KOPT-K1 (cell line): ENCODE measurements at regions not wholly inside any gene's neighbourhood (a gene's known extent, or its start where the extent isn't known, plus 50 kb on each side); places are given as distances from the start of the nearest gene placed in this dataset.
"Not testable (repeated sequence)": the region's sequence is repeated elsewhere in the genome, so short reads cannot be mapped to it uniquely, and the experiment has no call there.

Experiments used
- H3K27ac ChIP-seq: fragments of 200-600 bp; sonication (generic); 2 replicates; pipeline ENCODE4 v1.5.1; 2016; ENCODE audit warnings: antibody characterized with exemption, mild to moderate bottlenecking, low read depth, low read length; ENCODE audit not compliant: poor library complexity, severe bottlenecking
- H3K36me3 ChIP-seq: fragments of 200-600 bp; sonication (generic); 2 replicates; pipeline ENCODE4 v1.5.1; 2017; ENCODE audit warnings: antibody characterized with exemption, mild to moderate bottlenecking, low read length, moderate library complexity; ENCODE audit not compliant: insufficient read depth
- H3K9me3 ChIP-seq: fragments of 200-600 bp; sonication (generic); 2 replicates; pipeline ENCODE4 v1.5.1; 2017; ENCODE audit warnings: antibody characterized with exemption, low read length, mild to moderate bottlenecking; ENCODE audit not compliant: insufficient read depth, poor library complexity, severe bottlenecking

DNA sequence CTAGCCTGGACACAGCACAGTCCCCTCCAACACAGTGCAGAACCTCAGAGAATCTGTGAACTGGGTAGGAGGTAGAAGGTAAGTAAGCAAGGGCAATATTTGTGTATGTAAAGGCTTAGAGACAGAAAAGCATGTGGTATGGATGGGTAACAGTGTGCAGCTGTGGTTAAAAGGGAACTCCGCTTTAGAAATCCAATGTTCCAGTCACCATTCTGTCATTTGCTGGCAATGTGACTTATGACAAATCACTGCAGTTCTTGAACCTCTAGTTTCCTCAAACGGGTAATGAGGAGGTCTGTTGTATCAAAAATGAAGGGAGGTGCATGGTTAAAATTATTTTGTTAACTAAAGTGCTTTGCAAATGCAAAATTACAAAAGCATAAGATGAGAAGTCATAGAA, 125.5 kb upstream of the IFNE start:
- Histone ChIP-seq H3K9me3 (no peaks in the 10 kb centered on the region), H3K36me3 (no peaks in the 10 kb centered on the region), H3K27ac (no peak overlapping the region)

DNA sequence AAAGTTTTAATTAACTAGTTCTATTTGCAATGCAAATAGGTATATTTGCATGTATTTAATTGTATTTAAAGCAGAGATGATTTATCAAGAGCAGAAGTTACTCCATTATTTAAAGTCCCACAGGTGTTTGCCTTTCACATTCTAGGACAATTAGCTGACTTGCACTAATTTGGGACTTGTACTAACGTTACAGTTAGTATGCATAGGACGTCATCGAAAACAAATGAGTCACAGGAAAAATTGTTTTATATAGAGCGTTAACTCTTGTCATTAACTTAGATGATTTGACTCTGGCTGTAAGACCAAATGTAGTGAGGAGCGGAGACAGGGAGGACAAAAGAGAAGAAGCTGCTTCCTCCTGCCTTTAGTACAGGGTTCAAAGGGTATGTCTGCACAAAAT, 126.1 kb upstream of the IFNE start:
- Histone ChIP-seq H3K36me3 (no peaks in the 10 kb centered on the region), H3K9me3 (no peaks in the 10 kb centered on the region), H3K27ac (no peak overlapping the region)

DNA sequence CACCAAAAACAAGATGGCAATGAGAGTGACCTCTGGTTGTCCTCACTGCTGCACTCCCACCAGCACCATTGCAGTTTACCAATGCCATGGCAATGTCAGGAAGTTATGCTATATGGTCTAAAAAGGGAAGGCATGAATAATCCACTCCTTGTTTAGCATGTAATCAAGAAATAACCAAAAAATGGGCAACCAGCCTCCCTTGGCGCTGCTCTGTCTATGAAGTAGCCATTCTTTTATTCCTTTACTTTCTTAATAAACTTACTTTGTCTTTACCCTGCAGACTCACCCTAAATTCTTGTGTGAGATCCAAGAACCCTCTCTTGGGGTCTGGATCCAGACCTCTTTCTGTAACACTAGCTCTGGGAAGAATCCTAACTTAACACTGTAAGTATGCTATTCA, 127.4 kb upstream of the IFNE start:
- Histone ChIP-seq H3K9me3 (no peaks in the 10 kb centered on the region), H3K36me3 (no peaks in the 10 kb centered on the region), H3K27ac (no peak overlapping the region)

DNA sequence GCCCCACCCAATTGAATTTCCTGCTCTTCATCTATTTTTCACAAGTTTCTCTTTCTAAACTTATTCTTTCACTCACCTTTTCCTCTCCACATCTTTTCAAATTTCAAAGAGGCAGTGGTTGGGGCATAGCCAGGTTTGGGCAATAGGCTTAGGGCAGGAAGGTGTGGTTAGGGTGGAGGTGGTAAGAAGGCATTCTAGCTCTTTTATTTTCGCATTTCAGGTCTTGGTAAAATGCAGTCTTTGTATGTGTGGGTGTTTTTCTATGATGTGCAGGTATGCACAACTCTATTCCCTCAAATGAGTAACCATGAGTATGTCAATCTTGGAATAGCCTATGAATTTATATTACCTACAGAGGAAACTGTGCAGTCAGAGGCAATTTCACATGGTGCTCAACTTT, 129.8 kb upstream of the IFNE start:
- Histone ChIP-seq H3K36me3 (no peaks in the 10 kb centered on the region), H3K9me3 (no peaks in the 10 kb centered on the region), H3K27ac (no peak overlapping the region)

DNA sequence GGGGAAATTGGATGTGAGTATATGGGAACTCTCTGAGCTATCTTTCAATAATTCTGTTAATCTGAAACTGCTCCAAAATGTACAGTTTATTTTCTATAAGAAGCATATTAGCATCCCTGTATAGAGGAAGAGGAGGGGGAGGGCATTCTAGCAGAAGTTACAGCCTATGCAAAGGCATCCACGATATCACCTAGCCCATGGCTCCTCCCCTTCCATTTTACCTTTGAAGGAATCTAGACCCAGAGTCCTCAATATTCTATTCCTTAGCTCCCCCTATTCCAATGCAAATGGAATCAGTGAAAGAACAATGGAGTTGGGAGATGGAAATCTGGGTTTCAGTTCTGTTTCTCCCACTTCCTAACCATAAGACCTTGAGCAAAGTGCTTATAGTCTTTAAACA, 132.9 kb upstream of the IFNE start:
- Histone ChIP-seq H3K9me3 (no peaks in the 10 kb centered on the region), H3K36me3 (no peaks in the 10 kb centered on the region), H3K27ac (no peak overlapping the region)

DNA sequence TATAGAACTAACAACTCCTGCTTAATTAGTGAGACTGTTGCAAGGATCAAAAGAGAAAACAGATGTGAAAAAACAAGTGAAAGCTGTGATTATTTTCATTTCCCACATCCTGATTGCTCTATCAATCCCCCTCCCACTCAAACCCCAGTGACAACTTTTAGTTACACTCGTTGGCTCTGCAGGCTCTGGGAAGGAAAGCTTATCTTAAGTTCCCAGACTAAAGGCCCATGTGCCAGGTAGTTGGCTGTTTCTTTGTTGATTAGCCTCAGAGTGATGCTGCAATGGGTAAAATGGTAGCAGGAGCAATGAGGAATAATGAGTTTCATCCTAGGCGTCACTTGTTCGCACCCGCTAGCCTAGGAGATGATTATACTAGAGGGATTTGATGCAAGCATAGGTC, 133.3 kb upstream of the IFNE start:
- no peak overlapping the region for H3K27ac ChIP-seq
- H3K9me3 ChIP-seq, result no peaks in the 10 kb centered on the region
- H3K36me3 ChIP-seq, result no peaks in the 10 kb centered on the region

DNA sequence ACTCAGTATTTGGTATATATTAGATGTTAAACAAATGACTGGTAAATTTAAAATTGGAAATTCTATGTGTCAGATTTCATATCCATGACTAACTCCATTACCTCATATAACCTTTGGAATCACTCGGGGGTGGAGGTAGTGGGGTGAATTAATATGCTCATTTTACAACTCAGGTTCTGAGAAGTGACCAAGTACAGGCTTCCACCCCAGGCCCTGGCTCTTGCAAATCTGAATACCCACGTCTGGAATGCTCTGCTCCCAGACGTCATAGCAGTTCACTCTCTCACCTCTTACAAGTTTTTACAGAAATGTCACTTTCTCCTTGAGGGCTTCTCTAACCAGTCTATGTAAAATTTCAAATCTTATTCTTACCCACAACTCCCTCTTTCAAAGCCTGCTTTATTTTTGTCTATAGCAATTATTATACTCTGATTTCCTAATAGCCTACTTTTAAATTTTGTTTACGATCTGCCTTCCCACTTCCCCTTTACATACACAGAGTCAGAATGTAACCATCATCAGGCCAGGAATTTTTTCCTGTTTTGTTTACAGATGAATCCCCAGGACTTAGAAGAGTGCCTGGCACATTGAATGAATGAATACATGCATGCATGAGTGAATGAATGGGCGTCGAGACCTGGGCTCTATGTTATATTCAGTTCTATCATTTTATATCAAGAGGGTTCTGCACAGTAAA, 134.1 kb upstream of the IFNE start:
- no peak overlapping the region for H3K27ac ChIP-seq
- no peaks in the 10 kb centered on the region for H3K9me3 ChIP-seq

DNA sequence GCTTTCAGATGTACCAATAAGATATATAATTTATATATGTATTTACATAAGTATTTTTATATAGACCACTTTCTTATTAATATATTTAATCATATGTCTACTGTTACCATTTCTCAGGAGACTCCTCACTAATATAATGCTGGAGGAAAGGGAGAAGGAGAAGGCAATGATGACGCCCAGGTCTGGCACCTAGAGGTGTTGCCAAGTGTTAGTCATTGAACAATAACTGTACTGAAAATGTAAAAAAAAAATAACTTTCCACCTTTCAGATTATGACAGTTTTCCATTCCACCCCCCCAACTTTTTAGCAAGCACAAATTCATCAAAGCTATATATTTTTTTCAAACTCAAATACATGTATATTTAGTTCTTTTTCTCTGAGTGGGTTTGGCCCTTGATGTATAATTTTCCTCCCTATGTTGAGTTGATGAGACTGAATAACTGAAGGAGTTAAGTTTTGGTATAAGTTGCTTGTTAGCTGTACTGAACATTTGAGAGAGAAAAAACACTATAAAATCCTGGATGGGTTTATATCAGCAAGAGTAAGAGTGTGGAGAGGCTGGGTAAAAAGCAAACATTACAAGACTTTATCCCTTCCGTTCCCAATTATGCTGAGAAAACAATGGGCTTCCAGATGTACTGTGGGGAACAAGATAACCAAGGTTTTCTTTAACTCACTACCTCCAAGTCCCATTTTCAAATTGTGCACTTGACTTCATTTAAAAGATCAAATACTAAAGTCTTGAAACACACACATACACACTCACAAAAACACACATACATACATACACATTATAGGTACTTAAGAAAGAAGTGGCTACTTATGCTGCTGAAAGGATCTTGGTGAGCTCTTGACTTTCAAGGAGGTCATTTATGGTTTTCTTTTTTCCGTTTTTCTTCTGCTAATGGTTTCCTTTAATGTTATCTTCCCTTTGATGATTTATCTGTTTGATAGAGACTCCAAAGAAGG, 142.8 kb upstream of the IFNE start:
- Histone ChIP-seq H3K9me3 (no peaks in the 10 kb centered on the region), H3K27ac (no peak overlapping the region), H3K36me3 (no peaks in the 10 kb centered on the region)

More for the DNA sequence above, 134.1 kb upstream of the IFNE start:
- H3K36me3 ChIP-seq, result no peaks in the 10 kb centered on the region

DNA sequence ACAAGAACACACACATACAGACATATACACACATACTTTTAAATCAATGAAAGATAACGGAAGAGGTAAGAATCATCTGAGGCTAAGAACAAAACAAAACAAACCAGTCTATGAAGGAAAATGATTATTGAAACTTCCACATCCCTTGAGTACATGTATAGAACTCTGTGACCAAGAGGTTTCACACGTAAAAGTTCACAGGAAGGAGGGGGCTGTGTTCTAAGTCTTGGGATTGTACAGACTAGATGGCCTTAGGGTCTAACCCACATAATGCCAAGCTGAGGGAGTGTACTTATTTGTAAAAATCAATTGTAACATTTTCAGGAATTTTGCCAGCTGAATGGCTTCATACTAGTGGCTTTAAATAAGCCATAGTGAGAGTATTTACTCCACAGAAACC, 144.4 kb upstream of the IFNE start:
- H3K9me3 ChIP-seq, result no peaks in the 10 kb centered on the region
- no peaks in the 10 kb centered on the region for H3K36me3 ChIP-seq

DNA sequence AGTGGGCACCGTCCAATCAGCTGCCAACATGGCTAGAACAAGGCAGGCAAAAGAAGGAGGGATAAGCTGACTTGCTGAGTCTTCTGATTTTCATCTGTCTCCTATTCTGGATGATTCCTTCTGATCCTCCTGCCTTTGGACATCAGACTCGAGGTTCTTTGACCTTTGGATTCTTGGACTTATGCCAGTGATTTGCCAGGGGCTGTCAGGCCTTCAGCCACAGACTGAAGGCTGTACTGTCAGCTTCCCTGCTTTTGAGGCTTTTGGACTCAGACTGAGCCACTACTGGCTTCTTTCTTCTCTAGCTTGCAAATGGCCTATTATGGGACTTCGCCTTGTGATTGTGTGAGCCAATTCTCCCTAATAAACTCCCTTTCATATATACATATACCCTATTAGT, 146.8 kb upstream of the IFNE start:
- not testable (repeated sequence) for H3K36me3 ChIP-seq, H3K9me3 ChIP-seq, H3K27ac ChIP-seq

More for the DNA sequence above, 144.4 kb upstream of the IFNE start:
- H3K27ac ChIP-seq, result no peak overlapping the region

DNA sequence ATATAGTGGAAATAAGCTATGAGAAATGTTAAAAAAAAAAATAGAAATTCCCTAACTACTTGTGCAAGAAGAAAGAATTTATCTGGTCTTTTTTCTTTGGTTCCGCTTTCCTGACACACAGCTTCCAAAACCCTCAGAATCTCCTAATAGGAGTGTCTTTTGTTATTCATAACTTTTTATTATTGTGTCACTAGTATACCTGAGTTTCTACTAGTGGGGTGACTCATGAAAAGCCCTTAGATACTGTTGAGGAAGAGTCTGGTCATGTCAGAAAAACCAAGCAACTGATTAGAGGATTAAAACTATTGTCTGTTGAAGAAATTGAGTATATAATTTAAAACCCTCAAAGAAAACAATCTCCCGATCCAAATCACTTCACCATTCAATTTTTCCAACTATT, 152.8 kb upstream of the IFNE start:
- Histone ChIP-seq H3K9me3 (no peaks in the 10 kb centered on the region), H3K27ac (no peak overlapping the region)

DNA sequence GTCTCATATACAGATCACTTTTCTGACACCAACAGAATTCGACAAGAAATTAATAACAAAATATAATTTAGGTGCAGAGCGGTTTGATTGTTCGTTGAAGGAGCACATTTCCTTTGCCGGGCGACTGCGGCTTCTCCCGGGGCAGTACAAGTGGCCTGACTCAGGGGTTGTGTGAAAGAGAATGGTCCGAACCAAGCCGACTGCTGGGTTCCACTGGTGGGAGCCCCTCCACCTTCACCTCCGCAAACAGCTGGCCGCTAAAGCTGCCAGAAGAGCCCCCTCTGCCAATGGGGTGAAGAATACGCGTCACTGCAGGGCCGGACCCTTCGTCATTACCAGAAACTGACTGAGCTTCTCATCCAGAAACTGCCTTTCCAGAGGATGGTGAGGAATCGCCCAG, 156.0 kb upstream of the IFNE start:
- no peaks in the 10 kb centered on the region for H3K36me3 ChIP-seq
- H3K9me3 ChIP-seq, result no peaks in the 10 kb centered on the region

More for the DNA sequence above, 152.8 kb upstream of the IFNE start:
- H3K36me3 ChIP-seq, result no peaks in the 10 kb centered on the region

DNA sequence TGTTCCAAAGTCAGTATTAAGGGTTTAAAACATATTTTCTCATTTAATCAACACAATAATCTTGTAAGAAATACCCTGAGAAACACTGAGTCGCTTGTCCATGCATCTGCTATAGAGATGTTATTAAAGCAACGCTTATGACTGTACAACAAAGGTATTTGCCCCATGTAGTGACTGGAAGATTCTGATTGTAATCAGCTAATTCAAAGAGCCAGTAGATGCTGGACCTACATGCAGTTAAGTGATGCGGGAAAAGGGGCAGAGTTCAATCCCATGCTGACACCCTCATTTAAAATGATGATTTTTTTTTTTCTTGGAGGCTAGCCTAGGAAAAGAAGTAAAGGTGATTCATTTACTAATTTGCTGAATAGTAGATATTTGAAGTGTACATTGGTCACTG, 149.3 kb upstream of the MTAP start:
- Histone ChIP-seq H3K36me3 (no peaks in the 10 kb centered on the region), H3K27ac (no peak overlapping the region), H3K9me3 (no peaks in the 10 kb centered on the region)

More for the DNA sequence above, 156.0 kb upstream of the IFNE start:
- no peak overlapping the region for H3K27ac ChIP-seq

DNA sequence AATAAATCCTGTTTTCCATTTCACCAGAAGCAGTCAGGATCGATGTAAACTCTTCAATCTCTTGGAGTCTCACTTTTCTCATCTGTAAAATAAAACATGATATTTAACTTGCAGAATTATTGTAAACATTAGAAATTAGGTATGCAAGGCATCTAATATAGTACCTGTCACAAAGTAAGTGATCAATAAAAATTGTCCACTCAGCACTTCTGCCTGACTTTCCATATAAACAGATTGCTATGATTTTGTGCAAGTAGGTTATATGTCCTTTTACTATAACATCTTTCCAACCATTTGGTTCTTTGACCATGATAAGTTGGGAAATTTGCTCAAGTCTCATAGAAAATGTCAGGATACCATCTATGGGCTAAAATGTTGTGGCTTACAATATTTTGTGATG, 148.8 kb upstream of the MTAP start:
- Histone ChIP-seq H3K36me3 (no peaks in the 10 kb centered on the region), H3K9me3 (no peaks in the 10 kb centered on the region), H3K27ac (no peak overlapping the region)

DNA sequence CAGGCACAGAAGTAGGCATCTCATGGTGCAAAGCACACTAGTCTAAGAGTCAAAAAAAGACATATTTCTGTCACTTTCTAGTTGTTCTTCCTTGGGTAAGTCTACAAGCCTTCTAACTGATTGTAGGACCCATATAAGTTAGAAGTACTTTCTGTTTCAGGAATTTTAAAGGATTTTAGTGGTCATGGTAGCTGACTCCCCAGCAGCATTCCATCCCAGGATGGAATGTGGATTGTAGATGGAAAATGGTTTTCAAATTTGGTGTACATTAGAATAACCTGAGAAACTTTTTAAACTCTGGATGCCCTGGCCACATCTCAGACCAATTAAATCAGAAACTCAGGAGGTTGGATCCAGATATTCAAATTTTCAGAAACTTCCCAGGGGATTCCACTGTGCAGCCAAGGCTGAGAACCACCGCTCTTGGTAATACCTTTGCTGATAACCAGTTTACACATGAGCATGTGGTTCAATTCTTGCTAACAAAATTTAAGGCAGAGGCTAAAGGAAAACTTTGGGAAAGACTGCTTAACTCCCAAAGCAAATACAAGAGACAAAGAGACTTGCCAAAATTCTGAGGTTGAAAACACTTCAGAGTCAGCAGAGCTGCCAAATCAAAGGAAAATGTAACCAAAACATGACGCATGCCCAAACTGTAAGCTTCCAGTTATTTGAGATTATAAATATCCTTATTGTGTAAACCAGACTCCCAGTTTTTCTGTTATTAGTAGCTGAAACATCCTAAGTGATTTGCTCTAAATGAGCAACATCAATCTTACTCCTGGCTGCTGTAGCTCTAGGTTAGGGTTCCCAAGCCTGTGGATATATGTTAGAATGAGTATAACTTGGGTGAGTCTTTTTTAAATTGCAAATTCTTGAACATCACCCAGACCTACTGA, 145.4 kb upstream of the MTAP start:
- Histone ChIP-seq H3K9me3 (no peaks in the 10 kb centered on the region), H3K27ac (no peak overlapping the region), H3K36me3 (no peaks in the 10 kb centered on the region)
